H9 (cell line): ENCODE measurements at regions not wholly inside any gene's neighbourhood (a gene's known extent, or its start where the extent isn't known, plus 50 kb on each side); places are given as distances from the start of the nearest gene placed in this dataset.

Experiments used
- DNase-seq: peaks from one replicate; pipeline ENCODE4 v3.0.0-alpha.2; 2017
- H2AFZ ChIP-seq: one replicate; pipeline ENCODE4 v1.6.1; 2013; ENCODE audit warnings: mild to moderate bottlenecking, low read length, control low read depth, moderate library complexity
- H2AK5ac ChIP-seq: 2 replicates; pipeline ENCODE4 v1.6.1; 2013; ENCODE audit warnings: low read length, control low read depth, mixed read lengths; ENCODE audit not compliant: insufficient read length
- H2BK120ac ChIP-seq: one replicate; pipeline ENCODE4 v1.6.1; 2013; ENCODE audit warnings: low read depth, mild to moderate bottlenecking, low read length, control low read depth, inconsistent platforms; ENCODE audit not compliant: poor library complexity, severe bottlenecking
- H2BK12ac ChIP-seq: 2 replicates; pipeline ENCODE4 v1.6.1; 2013; ENCODE audit warnings: low read length, control low read depth, mixed read lengths, low read depth; ENCODE audit not compliant: insufficient read length
- H2BK15ac ChIP-seq: 2 replicates; pipeline ENCODE4 v1.6.1; 2013; ENCODE audit warnings: low read depth, low read length, control low read depth
- H2BK20ac ChIP-seq: one replicate; pipeline ENCODE4 v1.6.1; 2013; ENCODE audit warnings: low read depth, mild to moderate bottlenecking, low read length, control low read depth, inconsistent platforms; ENCODE audit not compliant: poor library complexity, severe bottlenecking
- H2BK5ac ChIP-seq: 2 replicates; pipeline ENCODE4 v1.6.1; 2013; ENCODE audit warnings: low read length, control low read depth, mixed read lengths; ENCODE audit not compliant: insufficient read length
- H3K14ac ChIP-seq: 2 replicates; pipeline ENCODE4 v1.6.1; 2013; ENCODE audit warnings: low read length, control low read depth; ENCODE audit not compliant: insufficient read depth
- H3K18ac ChIP-seq: 2 replicates; pipeline ENCODE4 v1.6.1; 2013; ENCODE audit warnings: low read depth, mild to moderate bottlenecking, mixed read lengths, low read length, control low read depth; ENCODE audit not compliant: insufficient read length
- H3K23ac ChIP-seq: 2 replicates; pipeline ENCODE4 v1.6.1; 2013; ENCODE audit warnings: low read length, control low read depth, mixed read lengths, low read depth; ENCODE audit not compliant: insufficient read length
- H3K23me2 ChIP-seq: 2 replicates; pipeline ENCODE4 v1.6.1; 2013; ENCODE audit warnings: low read depth, mild to moderate bottlenecking, mixed read lengths, low read length, control low read depth; ENCODE audit not compliant: insufficient read length, poor library complexity, severe bottlenecking
- H3K27ac ChIP-seq: 2 replicates; pipeline ENCODE4 v1.5.1; 2013; ENCODE audit warnings: low read length, control low read depth, mixed read lengths, low read depth; ENCODE audit not compliant: insufficient read length
- H3K27me3 ChIP-seq: 2 replicates; pipeline ENCODE4 v1.6.1; 2013; ENCODE audit warnings: low read length, control low read depth, inconsistent platforms; ENCODE audit not compliant: insufficient read depth
- H3K4ac ChIP-seq: 2 replicates; pipeline ENCODE4 v1.6.1; 2013; ENCODE audit warnings: low read depth, mild to moderate bottlenecking, control low read depth, inconsistent platforms, low read length, moderate library complexity
- H3K4me1 ChIP-seq: 2 replicates; pipeline ENCODE4 v1.6.1; 2013; ENCODE audit warnings: low read length, control low read depth, inconsistent platforms; ENCODE audit not compliant: insufficient read depth
- H3K4me2 ChIP-seq: 2 replicates; pipeline ENCODE4 v1.6.1; 2013; ENCODE audit warnings: low read length, control low read depth, mixed read lengths; ENCODE audit not compliant: insufficient read length, insufficient read depth
- H3K56ac ChIP-seq: 2 replicates; pipeline ENCODE4 v1.6.1; 2013; ENCODE audit warnings: low read depth, mild to moderate bottlenecking, mixed read lengths, low read length, control low read depth; ENCODE audit not compliant: insufficient read length
- H3K79me1 ChIP-seq: 2 replicates; pipeline ENCODE4 v1.6.1; 2013; ENCODE audit warnings: low read depth, mild to moderate bottlenecking, moderate library complexity, low read length, control low read depth, inconsistent platforms; ENCODE audit not compliant: insufficient read depth, poor library complexity, severe bottlenecking
- H3K79me2 ChIP-seq: 2 replicates; pipeline ENCODE4 v1.6.1; 2013; ENCODE audit warnings: low read length, control low read depth, inconsistent platforms; ENCODE audit not compliant: insufficient read depth
- H3K9ac ChIP-seq: 2 replicates; pipeline ENCODE4 v1.6.1; 2013; ENCODE audit warnings: low read length, control low read depth, mixed read lengths; ENCODE audit not compliant: insufficient read length; ENCODE audit errors: extremely low read depth
- H3K9me3 ChIP-seq: one replicate; pipeline ENCODE4 v1.6.1; 2013; ENCODE audit warnings: low read depth, low read length, inconsistent platforms; ENCODE audit not compliant: control insufficient read depth
- H3T11ph ChIP-seq: one replicate; pipeline ENCODE4 v1.6.1; 2013; ENCODE audit warnings: mild to moderate bottlenecking, low read length, control low read depth, inconsistent platforms
- H4K20me1 ChIP-seq: one replicate; pipeline ENCODE4 v1.6.1; 2013; ENCODE audit not compliant: control insufficient read depth, insufficient read length, insufficient read depth
- H4K5ac ChIP-seq: 2 replicates; pipeline ENCODE4 v1.6.1; 2013; ENCODE audit warnings: low read depth, mild to moderate bottlenecking, mixed read lengths, low read length, control low read depth; ENCODE audit not compliant: insufficient read length
- H4K8ac ChIP-seq: replicated peaks from 2 replicates; pipeline ENCODE4 v1.6.1; 2013; ENCODE audit warnings: low read length, control low read depth, mixed read lengths, low read depth; ENCODE audit not compliant: insufficient read length
- H4K91ac ChIP-seq: 2 replicates; pipeline ENCODE4 v1.6.1; 2013; ENCODE audit warnings: low read depth, mild to moderate bottlenecking, moderate library complexity, mixed read lengths, low read length, control low read depth; ENCODE audit not compliant: insufficient read length
- H3K27ac Mint-ChIP-seq, 3 experiments: 2 replicates in 2 of 3; 3 replicates in 1 of 3; pipeline ENCODE4 v1.8.0; 2020 to 2021; ENCODE audit warnings: mixed read lengths in 3 of 3, mild to moderate bottlenecking in 1 of 3, moderate library complexity in 1 of 3
- H3K27me3 Mint-ChIP-seq: 2 replicates; pipeline ENCODE4 v1.8.0; 2021; ENCODE audit warnings: low read depth, mild to moderate bottlenecking, moderate library complexity, mixed read lengths
- H3K36me3 Mint-ChIP-seq, 3 experiments: 2 replicates in 2 of 3; 3 replicates in 1 of 3; pipeline ENCODE4 v1.8.0; 2020 to 2021; ENCODE audit warnings: low read depth in 3 of 3, mixed read lengths in 3 of 3; ENCODE audit not compliant: insufficient read depth in 1 of 3
- H3K4me1 Mint-ChIP-seq, 2 experiments: 2 replicates each; pipeline ENCODE4 v1.8.0; 2020; ENCODE audit warnings: mixed read lengths in 2 of 2
- H3K4me3 Mint-ChIP-seq, 2 experiments: 2 replicates in 1 of 2; 3 replicates in 1 of 2; pipeline ENCODE4 v1.8.0; 2020 to 2021; ENCODE audit warnings: mild to moderate bottlenecking in 2 of 2, mixed read lengths in 2 of 2, moderate library complexity in 1 of 2
- H3K9me3 Mint-ChIP-seq, 2 experiments: 2 replicates in 1 of 2; 3 replicates in 1 of 2; pipeline ENCODE4 v1.8.0; 2020; ENCODE audit warnings: mild to moderate bottlenecking in 2 of 2, mixed read lengths in 2 of 2, moderate library complexity in 1 of 2
- CTCF ChIP-seq: fragments of 200-600 bp; sonication (generic); conservative IDR thresholded peaks from 3 replicates; pipeline ENCODE4 v1.8.0; 2021; ENCODE audit warnings: antibody characterized with exemption, mild to moderate bottlenecking
- WGBS: extraction: QIAGEN DNeasy Blood & Tissue Kit; methylation state at CpG from one replicate; pipeline ENCODE4 v1.1.7; 2013; ENCODE audit warnings: missing lambda C conversion rate, low lambda C conversion rate, mixed read lengths; ENCODE audit not compliant: insufficient read length; ENCODE audit errors: extremely low coverage; 5-methylcytosine and 5-hydroxymethylcytosine counted together

GRCh38 chr2:9753665-9754531, 89.4 kb upstream of the TAF1B start:
- H3K23me2 ChIP-seq, result no peaks in the 10 kb centered on the region
- no peak overlapping the region for H2BK5ac ChIP-seq
- no peak overlapping the region for H2AFZ ChIP-seq
- no peak overlapping the region for H3T11ph ChIP-seq
- Mint-ChIP-seq H3K4me1 (peaks cover 41 to 55% of the 10 kb centered on the region in 2 experiments), H3K36me3 (no peaks in the 10 kb centered on the region; a peak in 2 of 7 replicates), H3K27ac (no peak overlapping the region; a peak in 3 of 7 replicates), H3K27me3 (peaks cover 38% of the 10 kb centered on the region), H3K4me3 (no peak overlapping the region), H3K9me3 (no peaks in the 10 kb centered on the region)
- TF ChIP-seq CTCF, result no peak
- no peak overlapping the region for H4K8ac ChIP-seq
- WGBS, result no CpG with 5 or more reads among the region's 36 CpGs
- H2BK12ac ChIP-seq, result no peak overlapping the region
- H3K27me3 ChIP-seq, result no peaks in the 10 kb centered on the region
- H3K9me3 ChIP-seq, result no peaks in the 10 kb centered on the region
- no peak overlapping the region for H3K9ac ChIP-seq
- no peak overlapping the region for H2BK120ac ChIP-seq
- H3K4ac ChIP-seq, result no peak overlapping the region
- H3K14ac ChIP-seq, result no peak overlapping the region
- DNase-seq, result no peak
- H3K79me2 ChIP-seq, result no peaks in the 10 kb centered on the region
- no peak overlapping the region for H2BK20ac ChIP-seq
- no peaks in the 10 kb centered on the region for H4K20me1 ChIP-seq
- peaks cover 10% of the 10 kb centered on the region; the same call in 1 of the 2 replicates for H3K4me1 ChIP-seq
- no peak overlapping the region for H2AK5ac ChIP-seq
- no peaks in the 10 kb centered on the region for H3K79me1 ChIP-seq
- no peak overlapping the region for H3K4me2 ChIP-seq
- H3K18ac ChIP-seq, result no peak overlapping the region
- H4K5ac ChIP-seq, result no peak overlapping the region
- no peak overlapping the region for H4K91ac ChIP-seq
- no peak overlapping the region for H2BK15ac ChIP-seq
- no peak overlapping the region for H3K27ac ChIP-seq
- H3K23ac ChIP-seq, result no peak overlapping the region
- no peak overlapping the region for H3K56ac ChIP-seq
